ENCODE measurements at regions not wholly inside any gene's neighbourhood (a gene's known extent, or its start where the extent isn't known, plus 50 kb on each side); places are given as distances from the start of the nearest gene placed in this dataset.

GRCh38 chr2:237219826-237220225, 134.1 kb downstream of the COPS8 start:
- 77% methylated on average over 4 of the region's 4 CpGs for WGBS
- Histone ChIP-seq H3K27ac (peak overlapping the region; percentile 70), H3K9me3 (no peaks in the 10 kb centered on the region), H3K4me3 (no peak overlapping the region), H3K4me1 (peaks cover 26% of the 10 kb centered on the region), H3K27me3 (no peaks in the 10 kb centered on the region), H3K36me3 (no peaks in the 10 kb centered on the region)
- DNase-seq (ENCODE audit: low spot score in 2 of 2): no peak
- TF ChIP-seq POLR2AphosphoS5 (IDR thresholded peaks at IDR 0.05) (no peak), EP300 (IDR thresholded peaks at IDR 0.05) (no peak), POLR2A (IDR thresholded peaks at IDR 0.05) (no peak), CTCF (IDR thresholded peaks at IDR 0.05) (no peak)

GRCh38 chr2:237221443-237221842, 135.8 kb downstream of the COPS8 start:
- H3K27ac ChIP-seq: peak overlapping the region; percentile 84
- TF ChIP-seq POLR2A (IDR thresholded peaks at IDR 0.05) (no peak), EP300 (IDR thresholded peaks at IDR 0.05) (no peak), CTCF (IDR thresholded peaks at IDR 0.05) (no peak), POLR2AphosphoS5 (IDR thresholded peaks at IDR 0.05) (no peak)
- WGBS: 89% methylated on average over 8 of the region's 8 CpGs

GRCh38 chr2:237222178-237222577, 136.5 kb downstream of the COPS8 start:
- no peaks in the 10 kb centered on the region for H3K9me3 ChIP-seq
- TF ChIP-seq EP300 (IDR thresholded peaks at IDR 0.05) (no peak), POLR2A (IDR thresholded peaks at IDR 0.05) (no peak), POLR2AphosphoS5 (IDR thresholded peaks at IDR 0.05) (no peak), CTCF (IDR thresholded peaks at IDR 0.05) (no peak)
- no peak overlapping the region for H3K4me3 ChIP-seq
- H3K4me1 ChIP-seq: peaks cover 26% of the 10 kb centered on the region
- H3K27ac ChIP-seq: peak overlapping the region; percentile 84
- no peaks in the 10 kb centered on the region for H3K27me3 ChIP-seq
- 45% methylated on average over 9 of the region's 9 CpGs for WGBS
- no peaks in the 10 kb centered on the region for H3K36me3 ChIP-seq
- DNase-seq (ENCODE audit: low spot score in 2 of 2): no peak

More at GRCh38 chr2:237221443-237221842, 135.8 kb downstream of the COPS8 start:
- H3K36me3 ChIP-seq: no peaks in the 10 kb centered on the region
- H3K27me3 ChIP-seq: no peaks in the 10 kb centered on the region
- H3K9me3 ChIP-seq: no peaks in the 10 kb centered on the region
- H3K4me3 ChIP-seq: no peak overlapping the region
- peaks cover 26% of the 10 kb centered on the region for H3K4me1 ChIP-seq
- DNase-seq (ENCODE audit: low spot score in 2 of 2): no peak

GRCh38 chr2:237222601-237223041, 136.9 kb downstream of the COPS8 start:
- Histone ChIP-seq H3K4me1 (peaks cover 26% of the 10 kb centered on the region), H3K9me3 (no peaks in the 10 kb centered on the region), H3K27ac (peak overlapping the region; percentile 74), H3K36me3 (no peaks in the 10 kb centered on the region), H3K4me3 (no peak overlapping the region), H3K27me3 (no peaks in the 10 kb centered on the region)
- 54% methylated on average over 4 of the region's 4 CpGs for WGBS
- TF ChIP-seq CTCF (IDR thresholded peaks at IDR 0.05): no peak
- TF ChIP-seq POLR2A (IDR thresholded peaks at IDR 0.05): no peak
- TF ChIP-seq EP300 (IDR thresholded peaks at IDR 0.05): no peak
- TF ChIP-seq POLR2AphosphoS5 (IDR thresholded peaks at IDR 0.05): no peak
- DNase-seq (ENCODE audit: low spot score in 2 of 2): no peak

GRCh38 chr2:237223201-237223861, 137.6 kb downstream of the COPS8 start:
- WGBS: 29% methylated on average over 5 of the region's 6 CpGs
- Histone ChIP-seq H3K27me3 (no peaks in the 10 kb centered on the region), H3K4me3 (no peak overlapping the region), H3K27ac (peak overlapping the region; percentile 74), H3K9me3 (no peaks in the 10 kb centered on the region), H3K4me1 (peaks cover 29% of the 10 kb centered on the region), H3K36me3 (no peaks in the 10 kb centered on the region)
- no peak for DNase-seq (ENCODE audit: low spot score in 2 of 2)
- no peak for TF ChIP-seq POLR2A (IDR thresholded peaks at IDR 0.05)
- no peak for TF ChIP-seq POLR2AphosphoS5 (IDR thresholded peaks at IDR 0.05)
- TF ChIP-seq CTCF (IDR thresholded peaks at IDR 0.05): no peak
- no peak for TF ChIP-seq EP300 (IDR thresholded peaks at IDR 0.05)

Measured in suprapubic skin (tissue), 4 donors.